ENCODE measurements at regions not wholly inside any gene's neighbourhood (a gene's known extent, or its start where the extent isn't known, plus 50 kb on each side); places are given as distances from the start of the nearest gene placed in this dataset.

DNA sequence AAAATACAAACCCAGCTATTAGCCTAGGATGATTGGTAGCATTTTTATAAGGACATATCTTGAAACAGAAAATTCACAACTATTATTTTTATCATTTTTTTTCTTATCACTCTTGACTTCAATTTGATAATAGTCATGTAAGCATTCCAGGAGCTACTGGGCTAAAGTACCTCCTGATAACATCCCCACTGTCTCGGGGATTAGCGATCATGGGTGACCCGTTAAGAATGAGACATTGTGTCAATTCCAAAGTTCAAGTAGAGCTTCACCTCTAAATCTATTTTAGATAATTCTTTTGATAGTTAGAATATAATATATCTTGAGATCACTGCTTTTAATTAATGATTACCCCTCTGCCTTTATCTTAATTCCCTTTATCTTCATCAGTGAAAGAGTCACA is 1204.5 kb upstream of the CHAC2 start:
- SMC1A ChIA-PET (ENCODE audit: uncharacterized antibody, unreplicated experiment) = no interaction called here
- no peaks in the 10 kb centered on the region for H3K4me1 ChIP-seq (ENCODE audit: control insufficient read depth, insufficient read depth, low read length)
- H4K20me1 ChIP-seq (ENCODE audit: control insufficient read depth, insufficient read depth) = no peaks in the 10 kb centered on the region
- H3K79me2 ChIP-seq (ENCODE audit: control insufficient read depth, insufficient read depth, low read length) = no peaks in the 10 kb centered on the region
- FAIRE-seq (no peak), DNase-seq (ENCODE audit: low read depth, low spot score) (no peak), ATAC-seq (no peak)
- H3K4me2 ChIP-seq (ENCODE audit: control insufficient read depth, insufficient read depth) = no peak overlapping the region
- no peak overlapping the region for H2AFZ ChIP-seq (ENCODE audit: control insufficient read depth, low read depth, low read length)
- no peaks in the 10 kb centered on the region for H3K27me3 ChIP-seq (replicated peaks in 1 of 2; ENCODE audit: control insufficient read depth in 2 of 2, insufficient read depth in 2 of 2, low read length in 1 of 2)
- TF ChIP-seq RAD51 (IDR thresholded peaks at IDR 0.05) = no peak
- no peak overlapping the region for H3K4me3 ChIP-seq
- H3K36me3 ChIP-seq (ENCODE audit: control insufficient read depth in 2 of 2, insufficient read depth in 2 of 2, low read length in 1 of 2) = no peaks in the 10 kb centered on the region
- in situ Hi-C loops (cut with MboI) = no loop called here
- whole genome bisulfite sequencing (ENCODE audit: insufficient coverage, insufficient replicate concordance, low lambda C conversion rate, missing lambda C conversion rate) = 0% methylated on average over 3 of the region's 3 CpGs
- CTCF ChIA-PET = no interaction called here
- no TSS peak for BruUV-seq (replicated peaks)
- intact Hi-C loops (cut with micrococcal nuclease; ENCODE audit: unreplicated experiment) = no loop called here
- H3K27ac ChIP-seq (ENCODE audit: control insufficient read depth, insufficient read depth) = no peak overlapping the region
- H3K9ac ChIP-seq (ENCODE audit: control insufficient read depth, insufficient read depth, low read length) = no peak overlapping the region
- RAD21 ChIA-PET (ENCODE audit: unreplicated experiment) = no interaction called here
- H3K9me3 ChIP-seq (replicated peaks; ENCODE audit: control insufficient read depth, insufficient read depth, low read length) = no peaks in the 10 kb centered on the region
- POLR2A ChIA-PET = no interaction called here

- FAIRE-seq = no peak
- Histone ChIP-seq H3K79me2 (ENCODE audit: control insufficient read depth, insufficient read depth, low read length) (no peaks in the 10 kb centered on the region), H4K20me1 (ENCODE audit: control insufficient read depth, insufficient read depth) (no peaks in the 10 kb centered on the region), H3K9ac (ENCODE audit: control insufficient read depth, insufficient read depth, low read length) (no peak overlapping the region), H3K27ac (ENCODE audit: control insufficient read depth, insufficient read depth) (no peak overlapping the region), H3K36me3 (ENCODE audit: control insufficient read depth in 2 of 2, insufficient read depth in 2 of 2, low read length in 1 of 2) (no peaks in the 10 kb centered on the region), H3K4me3 (no peak overlapping the region), H3K4me1 (ENCODE audit: control insufficient read depth, insufficient read depth, low read length) (no peaks in the 10 kb centered on the region), H3K4me2 (ENCODE audit: control insufficient read depth, insufficient read depth) (no peak overlapping the region), H2AFZ (ENCODE audit: control insufficient read depth, low read depth, low read length) (no peak overlapping the region), H3K27me3 (replicated peaks in 1 of 2; ENCODE audit: control insufficient read depth in 2 of 2, insufficient read depth in 2 of 2, low read length in 1 of 2) (no peaks in the 10 kb centered on the region), H3K9me3 (replicated peaks; ENCODE audit: control insufficient read depth, insufficient read depth, low read length) (no peaks in the 10 kb centered on the region)
- TF ChIP-seq FOXK2 (IDR thresholded peaks at IDR 0.05) (no peak), TBL1XR1 (IDR thresholded peaks at IDR 0.05; ENCODE audit: low read depth, low read length) (no peak), CREB1 (IDR thresholded peaks at IDR 0.05; ENCODE audit: low read depth) (no peak), CHD4 (IDR thresholded peaks at IDR 0.05) (no peak), ZNF217 (IDR thresholded peaks at IDR 0.05) (no peak), MXI1 (IDR thresholded peaks at IDR 0.05; ENCODE audit: low read depth, low read length) (no peak), NBN (IDR thresholded peaks at IDR 0.05) (no peak), ATF7 (IDR thresholded peaks at IDR 0.05; ENCODE audit: low read depth) (no peak)
- TF ChIP-seq, protein P1, sequence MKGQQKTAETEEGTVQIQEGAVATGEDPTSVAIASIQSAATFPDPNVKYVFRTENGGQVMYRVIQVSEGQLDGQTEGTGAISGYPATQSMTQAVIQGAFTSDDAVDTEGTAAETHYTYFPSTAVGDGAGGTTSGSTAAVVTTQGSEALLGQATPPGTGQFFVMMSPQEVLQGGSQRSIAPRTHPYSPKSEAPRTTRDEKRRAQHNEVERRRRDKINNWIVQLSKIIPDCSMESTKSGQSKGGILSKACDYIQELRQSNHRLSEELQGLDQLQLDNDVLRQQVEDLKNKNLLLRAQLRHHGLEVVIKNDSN (IDR thresholded peaks at IDR 0.05; ENCODE audit: borderline replicate concordance, extremely low read length, insufficient read depth, low read depth, low read length) = no peak
- ChIA-PET CTCF (no interaction called here), SMC1A (ENCODE audit: uncharacterized antibody, unreplicated experiment) (interaction anchor here (0.9 kb wide), 1 partner anchor 40 kb away, joined by 3 read pairs; no protein-coding TSS in a partner anchor), POLR2A (interaction anchor here (0.9 kb wide), 1 partner anchor 41 kb away, joined by 3 read pairs; no protein-coding TSS in a partner anchor), RAD21 (ENCODE audit: unreplicated experiment) (no interaction called here)
- 25% methylated on average over 3 of the region's 3 CpGs for WGBS (ENCODE audit: insufficient coverage, insufficient replicate concordance, low lambda C conversion rate, missing lambda C conversion rate)
- DNase-seq (ENCODE audit: low read depth, low spot score) = no peak
- in situ Hi-C loops (cut with MboI) (no loop called here), intact Hi-C loops (cut with micrococcal nuclease; ENCODE audit: unreplicated experiment) (loop anchor here (2.0 kb wide), 1 partner anchor 41 kb away; no protein-coding TSS in a partner anchor)
- no TSS peak for BruUV-seq (replicated peaks)
- ATAC-seq = no peak
Observed at GRCh38 chr2:52558265-52558664, 1209.3 kb upstream of the CHAC2 start.
